GM12864 (cell line): ENCODE measurements at regions not wholly inside any gene's neighbourhood (a gene's known extent, or its start where the extent isn't known, plus 50 kb on each side); places are given as distances from the start of the nearest gene placed in this dataset.

ENCODE experiments used
- DNase-seq: peaks from one replicate; pipeline ENCODE4 v3.0.0-alpha.2; 2011; ENCODE audit warnings: low read depth
- H3K4me3 ChIP-seq: 2 replicates; pipeline ENCODE4 v1.5.1; 2011; ENCODE audit warnings: mild to moderate bottlenecking, low read depth, low read length, control low read depth
- CTCF ChIP-seq: IDR thresholded peaks from 2 replicates; pipeline ENCODE4 v1.5.1; 2011; ENCODE audit warnings: low read depth, mild to moderate bottlenecking, moderate library complexity, low read length, control low read depth, inconsistent platforms; ENCODE audit errors: missing control alignments

GRCh38 chr6:15087186-15087589 is 158.7 kb upstream of the JARID2 start:
- no peak for DNase-seq
- no peak for TF ChIP-seq CTCF
- no peak overlapping the region for H3K4me3 ChIP-seq

GRCh38 chr6:15088904-15089568 is 156.8 kb upstream of the JARID2 start:
- no peak for TF ChIP-seq CTCF
- no peak overlapping the region for H3K4me3 ChIP-seq
- DNase-seq, result no peak

GRCh38 chr6:15089569-15090144 is 156.2 kb upstream of the JARID2 start:
- no peak for DNase-seq
- H3K4me3 ChIP-seq, result no peak overlapping the region
- no peak for TF ChIP-seq CTCF

GRCh38 chr6:15090145-15090579 is 155.7 kb upstream of the JARID2 start:
- no peak for DNase-seq
- no peak for TF ChIP-seq CTCF
- H3K4me3 ChIP-seq, result no peak overlapping the region

GRCh38 chr6:15090745-15091384 is 155.0 kb upstream of the JARID2 start:
- TF ChIP-seq CTCF, result no peak
- no peak overlapping the region for H3K4me3 ChIP-seq
- no peak for DNase-seq

GRCh38 chr6:15096894-15097837 is 148.7 kb upstream of the JARID2 start:
- DNase-seq, result no peak
- no peak for TF ChIP-seq CTCF
- H3K4me3 ChIP-seq, result no peak overlapping the region
